Neuronal stem cell (in vitro differentiated cells): ENCODE measurements at regions not wholly inside any gene's neighbourhood (a gene's known extent, or its start where the extent isn't known, plus 50 kb on each side); places are given as distances from the start of the nearest gene placed in this dataset.

ENCODE experiments used
- DNase-seq: peaks from one replicate; pipeline ENCODE4 v3.0.0-alpha.2; 2013; ENCODE audit warnings: low spot score
- H2AFZ ChIP-seq: one replicate; pipeline ENCODE4 v1.6.1; 2013; ENCODE audit warnings: mild to moderate bottlenecking, low read length, inconsistent platforms
- H2AK5ac ChIP-seq: 2 replicates; pipeline ENCODE4 v1.6.1; 2013; ENCODE audit warnings: low read depth, mild to moderate bottlenecking, inconsistent platforms, low read length, moderate library complexity, mixed read lengths
- H2BK120ac ChIP-seq: 2 replicates; pipeline ENCODE4 v1.6.1; 2013; ENCODE audit warnings: low read depth, mild to moderate bottlenecking, inconsistent platforms, low read length, moderate library complexity, mixed read lengths
- H2BK12ac ChIP-seq: one replicate; pipeline ENCODE4 v1.6.1; 2013; ENCODE audit warnings: low read length, inconsistent platforms
- H2BK15ac ChIP-seq: 2 replicates; pipeline ENCODE4 v1.6.1; 2013; ENCODE audit warnings: mild to moderate bottlenecking, low read length, inconsistent platforms, mixed read lengths
- H2BK5ac ChIP-seq: one replicate; pipeline ENCODE4 v1.6.1; 2013; ENCODE audit warnings: inconsistent platforms, mild to moderate bottlenecking, low read length, moderate library complexity
- H3K14ac ChIP-seq: one replicate; pipeline ENCODE4 v1.6.1; 2013; ENCODE audit warnings: low read length, inconsistent platforms
- H3K18ac ChIP-seq: 2 replicates; pipeline ENCODE4 v1.6.1; 2013; ENCODE audit warnings: low read length, inconsistent platforms
- H3K23ac ChIP-seq: 2 replicates; pipeline ENCODE4 v1.6.1; 2013; ENCODE audit warnings: low read depth, mild to moderate bottlenecking, mixed read lengths, low read length, inconsistent platforms; ENCODE audit not compliant: poor library complexity
- H3K27ac ChIP-seq: replicated peaks from 3 replicates; pipeline ENCODE4 v1.5.1; 2013; ENCODE audit warnings: low read length, inconsistent platforms
- H3K27me3 ChIP-seq, 3 experiments: 2 replicates each; pipeline ENCODE4 v1.6.1; 2013; ENCODE audit warnings: low read length in 3 of 3, mild to moderate bottlenecking in 2 of 3, inconsistent platforms in 1 of 3, low read depth in 1 of 3, mixed read lengths in 1 of 3, moderate library complexity in 1 of 3; ENCODE audit not compliant: control insufficient read depth in 3 of 3, insufficient read depth in 3 of 3
- H3K36me3 ChIP-seq, 2 donors: replicated peaks in 1 of 2; 2 replicates each; pipeline ENCODE4 v1.6.1; 2013; ENCODE audit warnings: low read length in 2 of 2; ENCODE audit not compliant: control insufficient read depth in 2 of 2, insufficient read depth in 2 of 2
- H3K4ac ChIP-seq: 2 replicates; pipeline ENCODE4 v1.6.1; 2013; ENCODE audit warnings: inconsistent platforms, mild to moderate bottlenecking, low read length, moderate library complexity
- H3K4me1 ChIP-seq, 2 donors: 1 replicate in 1 of 2; 2 replicates in 1 of 2; pipeline ENCODE4 v1.6.1; 2013; ENCODE audit warnings: low read length in 2 of 2, low read depth in 1 of 2; ENCODE audit not compliant: control insufficient read depth in 2 of 2, insufficient read depth in 1 of 2
- H3K4me2 ChIP-seq: one replicate; pipeline ENCODE4 v1.6.1; 2013; ENCODE audit warnings: mild to moderate bottlenecking, low read length, inconsistent platforms; ENCODE audit not compliant: insufficient read depth, poor library complexity, severe bottlenecking
- H3K4me3 ChIP-seq, 2 donors: 2 replicates each; pipeline ENCODE4 v1.5.1; 2013; ENCODE audit warnings: low read length in 2 of 2, mild to moderate bottlenecking in 2 of 2, inconsistent platforms in 1 of 2, moderate library complexity in 1 of 2
- H3K79me1 ChIP-seq: one replicate; pipeline ENCODE4 v1.6.1; 2013; ENCODE audit warnings: low read depth, mild to moderate bottlenecking, inconsistent platforms, low read length, moderate library complexity
- H3K9ac ChIP-seq: one replicate; pipeline ENCODE4 v1.6.1; 2013; ENCODE audit warnings: mild to moderate bottlenecking, low read depth, low read length, inconsistent platforms; ENCODE audit not compliant: poor library complexity
- H3K9me3 ChIP-seq, 2 donors: replicated peaks in 1 of 2; 2 replicates each; pipeline versions ENCODE3 to v1.6.1; 2013; ENCODE audit warnings: low read length in 2 of 2, mild to moderate bottlenecking in 2 of 2, inconsistent platforms in 1 of 2, low read depth in 1 of 2, mixed read lengths in 1 of 2, moderate library complexity in 1 of 2; ENCODE audit not compliant: control insufficient read depth in 2 of 2, insufficient read depth in 1 of 2
- H4K8ac ChIP-seq: one replicate; pipeline ENCODE4 v1.6.1; 2013; ENCODE audit warnings: low read depth, mild to moderate bottlenecking, inconsistent platforms, low read length, moderate library complexity
- H4K91ac ChIP-seq: one replicate; pipeline ENCODE4 v1.6.1; 2013; ENCODE audit warnings: low read length, low read depth, mild to moderate bottlenecking, inconsistent platforms; ENCODE audit not compliant: poor library complexity
- WGBS, 2 donors: extraction: QIAGEN DNeasy Blood & Tissue Kit; methylation state at CpG; one replicate each; pipeline ENCODE4 v1.1.7; 2013; ENCODE audit warnings: missing lambda C conversion rate in 2 of 2, mixed read lengths in 1 of 2; ENCODE audit not compliant: insufficient read length in 2 of 2, insufficient replicate concordance in 1 of 2; ENCODE audit errors: extremely low coverage in 2 of 2; 5-methylcytosine and 5-hydroxymethylcytosine counted together

GRCh38 chr6:56839533-56840183 is 115.2 kb upstream of the BEND6 start:
- H4K8ac ChIP-seq: no peak overlapping the region
- no peak overlapping the region for H4K91ac ChIP-seq
- no peak for DNase-seq
- H2BK5ac ChIP-seq: no peak overlapping the region
- H2BK15ac ChIP-seq: no peak overlapping the region
- H3K27ac ChIP-seq: no peak overlapping the region
- no peak overlapping the region for H2BK12ac ChIP-seq
- no peak overlapping the region for H3K14ac ChIP-seq
- H2BK120ac ChIP-seq: no peak overlapping the region
- no peaks in the 10 kb centered on the region for H3K36me3 ChIP-seq
- H3K18ac ChIP-seq: no peak overlapping the region
- H3K4me2 ChIP-seq: no peak overlapping the region
- peaks cover 3% of the 10 kb centered on the region for H3K79me1 ChIP-seq
- H3K23ac ChIP-seq: no peak overlapping the region
- H2AFZ ChIP-seq: no peak overlapping the region
- H3K9ac ChIP-seq: no peak overlapping the region
- WGBS, 2 donors: no CpG with 5 or more reads among the region's 6 CpGs
- no peak overlapping the region for H3K4me3 ChIP-seq
- H3K9me3 ChIP-seq: no peaks in the 10 kb centered on the region
- peaks cover 6 to 19% of the 10 kb centered on the region in 2 donors for H3K4me1 ChIP-seq
- H3K27me3 ChIP-seq: no peaks in the 10 kb centered on the region
- no peak overlapping the region for H2AK5ac ChIP-seq
- no peak overlapping the region for H3K4ac ChIP-seq

- H3K4me2 ChIP-seq: no peak overlapping the region
- no peak overlapping the region for H2AK5ac ChIP-seq
- peaks cover 3% of the 10 kb centered on the region for H3K79me1 ChIP-seq
- H2AFZ ChIP-seq: no peak overlapping the region
- H2BK5ac ChIP-seq: no peak overlapping the region
- H3K9me3 ChIP-seq: no peaks in the 10 kb centered on the region
- H2BK15ac ChIP-seq: no peak overlapping the region
- no peak overlapping the region for H2BK12ac ChIP-seq
- no peak overlapping the region for H4K8ac ChIP-seq
- no peak overlapping the region for H3K4ac ChIP-seq
- H4K91ac ChIP-seq: no peak overlapping the region
- WGBS, 2 donors: no CpG with 5 or more reads among the region's 1 CpG
- no peak overlapping the region for H3K14ac ChIP-seq
- no peak overlapping the region for H3K4me3 ChIP-seq
- peaks cover 6 to 19% of the 10 kb centered on the region in 2 donors for H3K4me1 ChIP-seq
- no peak overlapping the region for H2BK120ac ChIP-seq
- no peak overlapping the region for H3K18ac ChIP-seq
- H3K27me3 ChIP-seq: no peaks in the 10 kb centered on the region
- H3K27ac ChIP-seq: no peak overlapping the region
- H3K36me3 ChIP-seq: no peaks in the 10 kb centered on the region
- no peak overlapping the region for H3K23ac ChIP-seq
- no peak for DNase-seq
- no peak overlapping the region for H3K9ac ChIP-seq
Measured at GRCh38 chr6:56838965-56839364, 115.9 kb upstream of the BEND6 start.

GRCh38 chr6:56838016-56838555 is 116.8 kb upstream of the BEND6 start:
- Histone ChIP-seq H2BK12ac (no peak overlapping the region), H2BK15ac (no peak overlapping the region), H4K8ac (no peak overlapping the region), H2AK5ac (no peak overlapping the region), H3K23ac (no peak overlapping the region), H3K4me3 (no peak overlapping the region), H3K4me1 (peaks cover 6 to 19% of the 10 kb centered on the region in 2 donors), H3K9ac (no peak overlapping the region), H3K27me3 (no peaks in the 10 kb centered on the region), H3K18ac (no peak overlapping the region), H3K36me3 (no peaks in the 10 kb centered on the region), H4K91ac (no peak overlapping the region), H3K4me2 (no peak overlapping the region), H3K79me1 (peaks cover 2% of the 10 kb centered on the region), H2AFZ (no peak overlapping the region), H3K14ac (no peak overlapping the region), H3K9me3 (no peaks in the 10 kb centered on the region), H3K4ac (no peak overlapping the region), H2BK120ac (no peak overlapping the region), H2BK5ac (no peak overlapping the region), H3K27ac (no peak overlapping the region)
- WGBS, 2 donors: no CpG with 5 or more reads among the region's 2 CpGs
- DNase-seq: no peak

- Histone ChIP-seq H3K79me1 (no peaks in the 10 kb centered on the region), H2AK5ac (no peak overlapping the region), H3K9ac (no peak overlapping the region), H3K23ac (no peak overlapping the region), H3K4ac (no peak overlapping the region), H3K4me1 (peaks cover 6 to 19% of the 10 kb centered on the region in 2 donors), H2BK120ac (no peak overlapping the region), H3K4me2 (no peak overlapping the region), H2AFZ (no peak overlapping the region), H3K9me3 (no peaks in the 10 kb centered on the region), H3K27ac (no peak overlapping the region), H2BK12ac (no peak overlapping the region), H3K4me3 (no peak overlapping the region), H2BK5ac (no peak overlapping the region), H3K14ac (no peak overlapping the region), H2BK15ac (no peak overlapping the region), H3K36me3 (no peaks in the 10 kb centered on the region), H3K27me3 (no peaks in the 10 kb centered on the region), H4K8ac (no peak overlapping the region), H3K18ac (no peak overlapping the region), H4K91ac (no peak overlapping the region)
- no peak for DNase-seq
- WGBS, 2 donors: no CpG with 5 or more reads among the region's 6 CpGs
Measured at GRCh38 chr6:56837322-56837894, 117.5 kb upstream of the BEND6 start.
